K562 (cell line): ENCODE measurements at regions not wholly inside any gene's neighbourhood (a gene's known extent, or its start where the extent isn't known, plus 50 kb on each side); places are given as distances from the start of the nearest gene placed in this dataset.

Source experiments
- KLF13 ChIP-seq: fragments of 450-650 bp; IDR thresholded peaks from 2 replicates; pipeline ENCODE4 v1.6.1; 2016; ENCODE audit warnings: missing genetic modification characterization, low read depth, mild to moderate bottlenecking, missing compliant biosample characterization, moderate library complexity, borderline replicate concordance
- LEF1 ChIP-seq: fragments of 450-650 bp; IDR thresholded peaks from 2 replicates; pipeline ENCODE4 v1.6.1; 2016; ENCODE audit warnings: mild to moderate bottlenecking
- POLR2A ChIP-seq: fragments of 450-650 bp; conservative IDR thresholded peaks from 2 replicates; pipeline ENCODE4 v1.6.1; 2016
- POLR2G ChIP-seq: fragments of 200-400 bp; formaldehyde crosslinking; IDR thresholded peaks from 2 replicates; pipeline ENCODE4 v1.6.1; 2017; ENCODE audit warnings: low read depth, mild to moderate bottlenecking, antibody characterized with exemption, low read length, moderate library complexity
- SMARCA5 ChIP-seq: fragments of 450-650 bp; IDR thresholded peaks from 2 replicates; pipeline ENCODE4 v1.6.1; 2016
- SMARCE1 ChIP-seq: fragments of 450-650 bp; IDR thresholded peaks from 2 replicates; pipeline ENCODE4 v1.7.1; 2016; ENCODE audit warnings: mild to moderate bottlenecking
- ZNF780A ChIP-seq: fragments of 250-450 bp; sonication (Bioruptor Pico); IDR thresholded peaks from 2 replicates; pipeline ENCODE4 v1.5.0; 2021; ENCODE audit warnings: mild to moderate bottlenecking
- TF ChIP-seq, protein P1 (sequence below): sonication (generic); formaldehyde crosslinking; IDR thresholded peaks from 2 replicates; pipeline ENCODE4 v1.8.1; 2023; ENCODE audit warnings: mild to moderate bottlenecking, missing genetic modification reagents
- TF ChIP-seq, protein P2 (sequence below): fragments of 250-450 bp; sonication (Bioruptor Pico); IDR thresholded peaks from 2 replicates; pipeline ENCODE4 v1.4.0; 2020; ENCODE audit warnings: mild to moderate bottlenecking, moderate library complexity
- TF ChIP-seq, protein P3 (sequence below): fragments of 250-450 bp; sonication (Bioruptor Pico); IDR thresholded peaks from 2 replicates; pipeline ENCODE4 v1.4.0; 2020

DNA sequence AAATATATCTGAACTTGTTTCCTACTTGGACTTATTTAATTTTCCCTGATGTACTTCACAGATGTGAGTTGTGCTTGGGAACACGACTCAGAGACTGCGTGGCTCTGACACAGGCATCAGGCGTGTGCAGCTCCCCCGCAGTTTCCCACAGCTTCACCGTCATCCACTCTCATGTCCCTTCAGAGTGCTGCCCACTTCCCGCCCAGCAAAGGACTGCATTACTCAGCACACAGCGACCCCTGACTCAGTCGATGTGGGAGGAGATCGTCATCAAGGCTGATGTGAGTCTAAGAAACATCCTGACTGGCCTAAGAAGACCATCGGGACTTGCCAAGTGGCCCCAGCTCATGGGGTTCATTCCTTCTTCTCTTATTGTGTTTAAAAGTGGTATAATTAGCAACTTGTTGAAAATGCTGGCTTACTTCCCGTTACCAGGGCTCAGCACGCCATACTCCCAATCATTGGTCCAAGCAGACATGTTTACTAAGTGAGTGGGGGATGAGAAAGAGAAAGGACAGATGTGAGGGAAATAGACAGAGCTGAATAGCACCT is 539.4 kb upstream of the JARID2 start (continued):
- TF ChIP-seq, protein P1, sequence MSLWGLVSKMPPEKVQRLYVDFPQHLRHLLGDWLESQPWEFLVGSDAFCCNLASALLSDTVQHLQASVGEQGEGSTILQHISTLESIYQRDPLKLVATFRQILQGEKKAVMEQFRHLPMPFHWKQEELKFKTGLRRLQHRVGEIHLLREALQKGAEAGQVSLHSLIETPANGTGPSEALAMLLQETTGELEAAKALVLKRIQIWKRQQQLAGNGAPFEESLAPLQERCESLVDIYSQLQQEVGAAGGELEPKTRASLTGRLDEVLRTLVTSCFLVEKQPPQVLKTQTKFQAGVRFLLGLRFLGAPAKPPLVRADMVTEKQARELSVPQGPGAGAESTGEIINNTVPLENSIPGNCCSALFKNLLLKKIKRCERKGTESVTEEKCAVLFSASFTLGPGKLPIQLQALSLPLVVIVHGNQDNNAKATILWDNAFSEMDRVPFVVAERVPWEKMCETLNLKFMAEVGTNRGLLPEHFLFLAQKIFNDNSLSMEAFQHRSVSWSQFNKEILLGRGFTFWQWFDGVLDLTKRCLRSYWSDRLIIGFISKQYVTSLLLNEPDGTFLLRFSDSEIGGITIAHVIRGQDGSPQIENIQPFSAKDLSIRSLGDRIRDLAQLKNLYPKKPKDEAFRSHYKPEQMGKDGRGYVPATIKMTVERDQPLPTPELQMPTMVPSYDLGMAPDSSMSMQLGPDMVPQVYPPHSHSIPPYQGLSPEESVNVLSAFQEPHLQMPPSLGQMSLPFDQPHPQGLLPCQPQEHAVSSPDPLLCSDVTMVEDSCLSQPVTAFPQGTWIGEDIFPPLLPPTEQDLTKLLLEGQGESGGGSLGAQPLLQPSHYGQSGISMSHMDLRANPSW (CRISPR knock-in tag), result peak; percentile 44; the same call in 1 of the 2 replicates
- peak; percentile 70 for TF ChIP-seq KLF13 (tag)
- TF ChIP-seq, protein P2, sequence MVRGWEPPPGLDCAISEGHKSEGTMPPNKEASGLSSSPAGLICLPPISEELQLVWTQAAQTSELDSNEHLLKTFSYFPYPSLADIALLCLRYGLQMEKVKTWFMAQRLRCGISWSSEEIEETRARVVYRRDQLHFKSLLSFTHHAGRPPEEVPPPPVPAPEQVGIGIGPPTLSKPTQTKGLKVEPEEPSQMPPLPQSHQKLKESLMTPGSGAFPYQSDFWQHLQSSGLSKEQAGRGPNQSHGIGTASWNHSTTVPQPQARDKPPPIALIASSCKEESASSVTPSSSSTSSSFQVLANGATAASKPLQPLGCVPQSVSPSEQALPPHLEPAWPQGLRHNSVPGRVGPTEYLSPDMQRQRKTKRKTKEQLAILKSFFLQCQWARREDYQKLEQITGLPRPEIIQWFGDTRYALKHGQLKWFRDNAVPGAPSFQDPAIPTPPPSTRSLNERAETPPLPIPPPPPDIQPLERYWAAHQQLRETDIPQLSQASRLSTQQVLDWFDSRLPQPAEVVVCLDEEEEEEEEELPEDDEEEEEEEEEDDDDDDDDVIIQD (CRISPR knock-in tag), result no peak
- TF ChIP-seq SMARCA5, result no peak
- no peak for TF ChIP-seq ZNF780A
- TF ChIP-seq SMARCE1, result peak; percentile 87
- 0 out of 2 replicates have a peak, but pooled peaks have one; percentile 41 for TF ChIP-seq LEF1
- TF ChIP-seq, protein P3, sequence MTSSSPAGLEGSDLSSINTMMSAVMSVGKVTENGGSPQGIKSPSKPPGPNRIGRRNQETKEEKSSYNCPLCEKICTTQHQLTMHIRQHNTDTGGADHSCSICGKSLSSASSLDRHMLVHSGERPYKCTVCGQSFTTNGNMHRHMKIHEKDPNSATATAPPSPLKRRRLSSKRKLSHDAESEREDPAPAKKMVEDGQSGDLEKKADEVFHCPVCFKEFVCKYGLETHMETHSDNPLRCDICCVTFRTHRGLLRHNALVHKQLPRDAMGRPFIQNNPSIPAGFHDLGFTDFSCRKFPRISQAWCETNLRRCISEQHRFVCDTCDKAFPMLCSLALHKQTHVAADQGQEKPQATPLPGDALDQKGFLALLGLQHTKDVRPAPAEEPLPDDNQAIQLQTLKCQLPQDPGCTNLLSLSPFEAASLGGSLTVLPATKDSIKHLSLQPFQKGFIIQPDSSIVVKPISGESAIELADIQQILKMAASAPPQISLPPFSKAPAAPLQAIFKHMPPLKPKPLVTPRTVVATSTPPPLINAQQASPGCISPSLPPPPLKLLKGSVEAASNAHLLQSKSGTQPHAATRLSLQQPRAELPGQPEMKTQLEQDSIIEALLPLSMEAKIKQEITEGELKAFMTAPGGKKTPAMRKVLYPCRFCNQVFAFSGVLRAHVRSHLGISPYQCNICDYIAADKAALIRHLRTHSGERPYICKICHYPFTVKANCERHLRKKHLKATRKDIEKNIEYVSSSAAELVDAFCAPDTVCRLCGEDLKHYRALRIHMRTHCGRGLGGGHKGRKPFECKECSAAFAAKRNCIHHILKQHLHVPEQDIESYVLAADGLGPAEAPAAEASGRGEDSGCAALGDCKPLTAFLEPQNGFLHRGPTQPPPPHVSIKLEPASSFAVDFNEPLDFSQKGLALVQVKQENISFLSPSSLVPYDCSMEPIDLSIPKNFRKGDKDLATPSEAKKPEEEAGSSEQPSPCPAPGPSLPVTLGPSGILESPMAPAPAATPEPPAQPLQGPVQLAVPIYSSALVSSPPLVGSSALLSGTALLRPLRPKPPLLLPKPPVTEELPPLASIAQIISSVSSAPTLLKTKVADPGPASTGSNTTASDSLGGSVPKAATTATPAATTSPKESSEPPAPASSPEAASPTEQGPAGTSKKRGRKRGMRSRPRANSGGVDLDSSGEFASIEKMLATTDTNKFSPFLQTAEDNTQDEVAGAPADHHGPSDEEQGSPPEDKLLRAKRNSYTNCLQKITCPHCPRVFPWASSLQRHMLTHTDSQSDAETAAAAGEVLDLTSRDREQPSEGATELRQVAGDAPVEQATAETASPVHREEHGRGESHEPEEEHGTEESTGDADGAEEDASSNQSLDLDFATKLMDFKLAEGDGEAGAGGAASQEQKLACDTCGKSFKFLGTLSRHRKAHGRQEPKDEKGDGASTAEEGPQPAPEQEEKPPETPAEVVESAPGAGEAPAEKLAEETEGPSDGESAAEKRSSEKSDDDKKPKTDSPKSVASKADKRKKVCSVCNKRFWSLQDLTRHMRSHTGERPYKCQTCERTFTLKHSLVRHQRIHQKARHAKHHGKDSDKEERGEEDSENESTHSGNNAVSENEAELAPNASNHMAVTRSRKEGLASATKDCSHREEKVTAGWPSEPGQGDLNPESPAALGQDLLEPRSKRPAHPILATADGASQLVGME (CRISPR knock-in tag), result 0 out of 2 replicates have a peak, but pooled peaks have one; percentile 8
- TF ChIP-seq POLR2G, result peak; percentile 46
- peak; percentile 60 for TF ChIP-seq POLR2A
